ENCODE measurements at regions not wholly inside any gene's neighbourhood (a gene's known extent, or its start where the extent isn't known, plus 50 kb on each side); places are given as distances from the start of the nearest gene placed in this dataset.

DNA sequence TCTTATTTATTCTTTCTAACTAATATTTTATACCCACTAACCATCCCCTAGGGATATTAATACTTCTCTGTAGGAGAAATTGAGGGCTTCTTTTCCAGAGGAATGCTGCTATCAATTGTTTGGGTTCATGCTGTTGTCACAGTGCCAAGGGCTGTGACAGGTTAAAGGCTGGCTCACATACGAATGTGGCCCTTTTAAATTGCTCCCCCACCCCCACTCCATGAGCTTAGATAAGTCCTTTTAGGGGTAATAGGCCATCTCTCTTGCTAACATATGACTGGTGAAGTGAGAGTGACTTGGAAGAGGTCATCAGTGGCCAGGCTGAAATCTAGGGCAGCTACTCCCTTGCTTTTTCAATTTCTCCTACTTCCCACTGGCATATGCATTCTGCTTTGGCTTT, 121.9 kb upstream of the DPH6 start:
- Histone ChIP-seq H3K27me3 (ENCODE audit: control insufficient read depth in 2 of 2, insufficient read depth in 2 of 2, low read length in 2 of 2) (no peaks in the 10 kb centered on the region), H2AFZ (ENCODE audit: low read depth, low read length) (peak overlapping the region; percentile 42; the same call in 1 of the 2 replicates), H4K20me1 (replicated peaks; ENCODE audit: control insufficient read depth, insufficient read depth, low read length) (no peaks in the 10 kb centered on the region), H3K9ac (ENCODE audit: insufficient read depth in 1 of 2, low read depth in 2 of 2, low read length in 2 of 2) (no peak overlapping the region), H3K4me2 (ENCODE audit: insufficient read depth, low read length) (peak overlapping the region; percentile 28; the same call in 1 of the 2 replicates), H3K9me1 (ENCODE audit: control insufficient read depth, insufficient read depth, low read length) (no peaks in the 10 kb centered on the region), H3K79me2 (ENCODE audit: control insufficient read depth, insufficient read depth, low read length) (no peaks in the 10 kb centered on the region), H3K9me3 (replicated peaks; ENCODE audit: control insufficient read depth, insufficient read depth, low read depth, low read length) (no peaks in the 10 kb centered on the region), H3K4me1 (replicated peaks in 1 of 2; ENCODE audit: control insufficient read depth in 2 of 2, insufficient read depth in 2 of 2, low read length in 2 of 2) (peaks cover 0 to 20% of the 10 kb centered on the region in 2 experiments; a peak in 3 of 5 replicates), H3K4me3 (no peak overlapping the region), H3K27ac (ENCODE audit: extremely low read depth, low read depth, low read length) (no peak overlapping the region), H3K36me3 (ENCODE audit: control insufficient read depth, insufficient read depth, low read length) (no peaks in the 10 kb centered on the region)
- 0% methylated on average over 1 of the region's 1 CpG for WGBS (ENCODE audit: insufficient coverage, low coverage, missing lambda C conversion rate)
- peak; percentile 71 for FAIRE-seq
- intact Hi-C loops (cut with micrococcal nuclease) = no loop called here
- ChIA-PET POLR2A (no interaction called here), CTCF (ENCODE audit: low intra/inter-chr PET ratio) (no interaction called here)
- in situ Hi-C loops (cut with MboI) = no loop called here
- no TSS peak for BruUV-seq (replicated peaks)
- peak; percentile 55; the same call in 2 of the 3 replicates for ATAC-seq
- peak in 2 of 4 experiments; percentile 17 to 52 for DNase-seq (ENCODE audit: extremely low read depth in 1 of 4, low spot score in 3 of 4)
- TF ChIP-seq NFIC (IDR thresholded peaks at IDR 0.05) (peak; percentile 51), ZNF444 (CRISPR knock-in tag; IDR thresholded peaks at IDR 0.05) (no peak), NCOR1 (IDR thresholded peaks at IDR 0.05) (0 out of 2 replicates have a peak, but pooled peaks have one; percentile 8), RBM25 (IDR thresholded peaks at IDR 0.05; ENCODE audit: low read depth, low read length, severe bottlenecking) (no peak)
- TF ChIP-seq, protein P1, sequence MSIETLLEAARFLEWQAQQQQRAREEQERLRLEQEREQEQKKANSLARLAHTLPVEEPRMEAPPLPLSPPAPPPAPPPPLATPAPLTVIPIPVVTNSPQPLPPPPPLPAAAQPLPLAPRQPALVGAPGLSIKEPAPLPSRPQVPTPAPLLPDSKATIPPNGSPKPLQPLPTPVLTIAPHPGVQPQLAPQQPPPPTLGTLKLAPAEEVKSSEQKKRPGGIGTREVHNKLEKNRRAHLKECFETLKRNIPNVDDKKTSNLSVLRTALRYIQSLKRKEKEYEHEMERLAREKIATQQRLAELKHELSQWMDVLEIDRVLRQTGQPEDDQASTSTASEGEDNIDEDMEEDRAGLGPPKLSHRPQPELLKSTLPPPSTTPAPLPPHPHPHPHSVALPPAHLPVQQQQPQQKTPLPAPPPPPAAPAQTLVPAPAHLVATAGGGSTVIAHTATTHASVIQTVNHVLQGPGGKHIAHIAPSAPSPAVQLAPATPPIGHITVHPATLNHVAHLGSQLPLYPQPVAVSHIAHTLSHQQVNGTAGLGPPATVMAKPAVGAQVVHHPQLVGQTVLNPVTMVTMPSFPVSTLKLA (conservative IDR thresholded peaks at IDR 0.05) = 0 out of 4 replicates have a peak, but pooled peaks of 1 of the 2 experiments have one; percentile 26
- TF ChIP-seq, protein P2, sequence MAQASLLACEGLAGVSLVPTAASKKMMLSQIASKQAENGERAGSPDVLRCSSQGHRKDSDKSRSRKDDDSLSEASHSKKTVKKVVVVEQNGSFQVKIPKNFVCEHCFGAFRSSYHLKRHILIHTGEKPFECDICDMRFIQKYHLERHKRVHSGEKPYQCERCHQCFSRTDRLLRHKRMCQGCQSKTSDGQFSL (CRISPR knock-in tag; IDR thresholded peaks at IDR 0.05) = no peak
- TF ChIP-seq, protein P2 (tag; IDR thresholded peaks at IDR 0.05) = no peak
- TF ChIP-seq, protein P3, sequence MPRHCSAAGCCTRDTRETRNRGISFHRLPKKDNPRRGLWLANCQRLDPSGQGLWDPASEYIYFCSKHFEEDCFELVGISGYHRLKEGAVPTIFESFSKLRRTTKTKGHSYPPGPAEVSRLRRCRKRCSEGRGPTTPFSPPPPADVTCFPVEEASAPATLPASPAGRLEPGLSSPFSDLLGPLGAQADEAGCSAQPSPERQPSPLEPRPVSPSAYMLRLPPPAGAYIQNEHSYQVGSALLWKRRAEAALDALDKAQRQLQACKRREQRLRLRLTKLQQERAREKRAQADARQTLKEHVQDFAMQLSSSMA (CRISPR knock-in tag; IDR thresholded peaks at IDR 0.05) = no peak
- TF ChIP-seq, protein P4, sequence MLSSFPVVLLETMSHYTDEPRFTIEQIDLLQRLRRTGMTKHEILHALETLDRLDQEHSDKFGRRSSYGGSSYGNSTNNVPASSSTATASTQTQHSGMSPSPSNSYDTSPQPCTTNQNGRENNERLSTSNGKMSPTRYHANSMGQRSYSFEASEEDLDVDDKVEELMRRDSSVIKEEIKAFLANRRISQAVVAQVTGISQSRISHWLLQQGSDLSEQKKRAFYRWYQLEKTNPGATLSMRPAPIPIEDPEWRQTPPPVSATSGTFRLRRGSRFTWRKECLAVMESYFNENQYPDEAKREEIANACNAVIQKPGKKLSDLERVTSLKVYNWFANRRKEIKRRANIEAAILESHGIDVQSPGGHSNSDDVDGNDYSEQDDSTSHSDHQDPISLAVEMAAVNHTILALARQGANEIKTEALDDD (IDR thresholded peaks at IDR 0.05) = peak; percentile 56; the same call in 1 of the 2 replicates
